GM12892 (cell line): ENCODE measurements at regions not wholly inside any gene's neighbourhood (a gene's known extent, or its start where the extent isn't known, plus 50 kb on each side); places are given as distances from the start of the nearest gene placed in this dataset.

Source experiments
- POLR2A ChIP-seq: IDR thresholded peaks from 2 replicates; pipeline ENCODE4 v1.6.1; 2011; ENCODE audit warnings: low read depth, low read length, control low read depth
- POLR2AphosphoS5 ChIP-seq: IDR thresholded peaks from 2 replicates; pipeline ENCODE4 v1.6.1; 2011; ENCODE audit warnings: low read depth, low read length, control low read depth
- TAF1 ChIP-seq: IDR thresholded peaks from 2 replicates; pipeline ENCODE4 v1.6.1; 2011; ENCODE audit warnings: low read depth, mild to moderate bottlenecking, control low read depth, low read length, borderline replicate concordance

DNA sequence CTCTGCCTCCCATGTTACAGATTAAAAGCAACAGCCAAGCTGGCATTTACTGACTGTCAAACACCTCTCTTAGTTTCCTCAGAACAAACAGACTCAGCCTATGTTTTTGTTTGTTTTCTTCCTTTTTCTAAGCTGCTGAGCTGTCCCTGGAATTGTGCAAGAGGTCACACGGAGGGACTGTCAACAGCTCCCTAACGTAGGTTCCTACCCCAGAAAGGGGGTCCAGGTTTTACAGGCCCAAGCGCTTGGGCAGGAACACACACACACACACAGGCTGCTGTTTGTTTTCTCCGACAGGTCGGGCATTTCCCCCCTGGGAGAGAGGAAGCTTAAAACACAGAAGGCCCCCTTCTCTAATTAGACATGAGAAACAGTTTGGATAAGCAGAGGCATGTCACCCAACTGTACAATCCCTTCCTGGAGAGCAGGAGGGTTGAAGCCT, 739.6 kb upstream of the TBX3 start:
- TF ChIP-seq POLR2A (no peak), POLR2AphosphoS5 (no peak), TAF1 (no peak)
